Neural progenitor cell (in vitro differentiated cells): ENCODE measurements at regions not wholly inside any gene's neighbourhood (a gene's known extent, or its start where the extent isn't known, plus 50 kb on each side); places are given as distances from the start of the nearest gene placed in this dataset.

Source experiments
- DNase-seq: peaks from one replicate; pipeline ENCODE4 v3.0.0-alpha.2; 2016; ENCODE audit warnings: low spot score
- H2AFZ ChIP-seq: fragments of 200-600 bp; sonication (generic); replicated peaks from 2 replicates; pipeline ENCODE4 v1.6.1; 2016; ENCODE audit warnings: antibody characterized with exemption
- H3F3A ChIP-seq: fragments of 200-600 bp; sonication (generic); 2 replicates; pipeline ENCODE4 v1.6.1; 2016; ENCODE audit warnings: antibody characterized with exemption, low read depth
- H3K27ac ChIP-seq: fragments of 200-600 bp; sonication (generic); 2 replicates; pipeline ENCODE4 v1.5.1; 2016; ENCODE audit warnings: mild to moderate bottlenecking
- H3K27me3 ChIP-seq: fragments of 200-600 bp; sonication (generic); 2 replicates; pipeline ENCODE4 v1.6.1; 2016; ENCODE audit warnings: mild to moderate bottlenecking, moderate library complexity
- H3K36me3 ChIP-seq: fragments of 200-600 bp; sonication (generic); 2 replicates; pipeline ENCODE4 v1.5.1; 2016
- H3K4me1 ChIP-seq: fragments of 200-600 bp; sonication (generic); 2 replicates; pipeline ENCODE4 v1.6.1; 2016; ENCODE audit warnings: mixed run types
- H3K4me2 ChIP-seq: fragments of 200-600 bp; sonication (generic); 2 replicates; pipeline ENCODE4 v1.6.1; 2016
- H3K4me3 ChIP-seq: fragments of 200-600 bp; sonication (generic); 2 replicates; pipeline ENCODE4 v1.5.1; 2016
- H3K79me2 ChIP-seq: fragments of 200-600 bp; sonication (generic); 2 replicates; pipeline ENCODE4 v1.6.1; 2016; ENCODE audit warnings: low read depth
- H3K9ac ChIP-seq: fragments of 200-600 bp; sonication (generic); 2 replicates; pipeline ENCODE4 v1.6.1; 2016
- H3K9me3 ChIP-seq: fragments of 200-600 bp; sonication (generic); 2 replicates; pipeline ENCODE4 v1.5.1; 2016; ENCODE audit warnings: low read depth
- H4K20me1 ChIP-seq: fragments of 200-600 bp; sonication (generic); 2 replicates; pipeline ENCODE4 v1.6.1; 2016; ENCODE audit warnings: low read depth
- H3K27ac Mint-ChIP-seq: 3 replicates; pipeline ENCODE4 v1.8.0; 2021; ENCODE audit warnings: mixed read lengths
- H3K27me3 Mint-ChIP-seq: 2 replicates; pipeline ENCODE4 v1.8.0; 2022; ENCODE audit warnings: low read depth, mild to moderate bottlenecking, inconsistent platforms, moderate library complexity, mixed read lengths; ENCODE audit not compliant: insufficient read depth
- H3K36me3 Mint-ChIP-seq: 3 replicates; pipeline ENCODE4 v1.8.0; 2021; ENCODE audit warnings: mixed read lengths
- H3K4me1 Mint-ChIP-seq: 3 replicates; pipeline ENCODE4 v1.8.0; 2021; ENCODE audit warnings: mixed read lengths
- H3K4me3 Mint-ChIP-seq: 3 replicates; pipeline ENCODE4 v1.8.0; 2021; ENCODE audit warnings: mild to moderate bottlenecking, moderate library complexity, mixed read lengths
- H3K9me3 Mint-ChIP-seq: 3 replicates; pipeline ENCODE4 v1.8.0; 2020; ENCODE audit warnings: mixed read lengths
- CTCF ChIP-seq: fragments of 200-600 bp; sonication (generic); IDR thresholded peaks from 2 replicates; pipeline ENCODE4 v1.5.1; 2017; ENCODE audit warnings: antibody characterized with exemption, mild to moderate bottlenecking
- EZH2 ChIP-seq: fragments of 200-600 bp; sonication (generic); IDR thresholded peaks from 2 replicates; pipeline ENCODE4 v1.6.1; 2017; ENCODE audit warnings: antibody characterized with exemption, mild to moderate bottlenecking, moderate library complexity
- EZH2phosphoT487 ChIP-seq: fragments of 200-600 bp; sonication (generic); IDR thresholded peaks from 2 replicates; pipeline ENCODE4 v1.6.1; 2017; ENCODE audit warnings: antibody characterized with exemption

GRCh38 chr5:164746723-164747122 is 1241.3 kb downstream of the MAT2B start:
- Histone ChIP-seq H3K4me2 (no peak overlapping the region), H3F3A (no peaks in the 10 kb centered on the region), H3K4me3 (no peak overlapping the region), H3K27me3 (no peaks in the 10 kb centered on the region), H3K27ac (no peak overlapping the region), H3K4me1 (no peaks in the 10 kb centered on the region), H4K20me1 (no peaks in the 10 kb centered on the region), H3K36me3 (no peaks in the 10 kb centered on the region), H3K9ac (no peak overlapping the region), H2AFZ (no peak overlapping the region), H3K79me2 (no peaks in the 10 kb centered on the region), H3K9me3 (no peaks in the 10 kb centered on the region)
- no peak for DNase-seq
- no peak overlapping the region for H3K27ac Mint-ChIP-seq
- H3K4me3 Mint-ChIP-seq: no peak overlapping the region
- no peaks in the 10 kb centered on the region for H3K4me1 Mint-ChIP-seq
- no peaks in the 10 kb centered on the region for H3K9me3 Mint-ChIP-seq
- no peak for TF ChIP-seq CTCF
- TF ChIP-seq EZH2: no peak
- TF ChIP-seq EZH2phosphoT487: no peak
- H3K27me3 Mint-ChIP-seq: peaks cover 2% of the 10 kb centered on the region
- H3K36me3 Mint-ChIP-seq: no peaks in the 10 kb centered on the region

- no peak overlapping the region for H3K27ac ChIP-seq
- H3K79me2 ChIP-seq: no peaks in the 10 kb centered on the region
- no peaks in the 10 kb centered on the region for H3K4me1 ChIP-seq
- no peak overlapping the region for H3K27ac Mint-ChIP-seq
- H3F3A ChIP-seq: no peaks in the 10 kb centered on the region
- no peaks in the 10 kb centered on the region for H3K9me3 ChIP-seq
- peaks cover 2% of the 10 kb centered on the region for H3K27me3 Mint-ChIP-seq
- H3K4me2 ChIP-seq: no peak overlapping the region
- TF ChIP-seq EZH2: no peak
- TF ChIP-seq EZH2phosphoT487: no peak
- no peak for TF ChIP-seq CTCF
- DNase-seq: no peak
- H3K4me3 ChIP-seq: no peak overlapping the region
- no peaks in the 10 kb centered on the region for H3K27me3 ChIP-seq
- H3K9ac ChIP-seq: no peak overlapping the region
- no peaks in the 10 kb centered on the region for H3K36me3 Mint-ChIP-seq
- H3K4me3 Mint-ChIP-seq: no peak overlapping the region
- H3K36me3 ChIP-seq: no peaks in the 10 kb centered on the region
- H3K9me3 Mint-ChIP-seq: no peaks in the 10 kb centered on the region
- no peak overlapping the region for H2AFZ ChIP-seq
- H3K4me1 Mint-ChIP-seq: no peaks in the 10 kb centered on the region
- no peaks in the 10 kb centered on the region for H4K20me1 ChIP-seq
Measured at GRCh38 chr5:164747371-164747770, 1242.0 kb downstream of the MAT2B start.

DNA sequence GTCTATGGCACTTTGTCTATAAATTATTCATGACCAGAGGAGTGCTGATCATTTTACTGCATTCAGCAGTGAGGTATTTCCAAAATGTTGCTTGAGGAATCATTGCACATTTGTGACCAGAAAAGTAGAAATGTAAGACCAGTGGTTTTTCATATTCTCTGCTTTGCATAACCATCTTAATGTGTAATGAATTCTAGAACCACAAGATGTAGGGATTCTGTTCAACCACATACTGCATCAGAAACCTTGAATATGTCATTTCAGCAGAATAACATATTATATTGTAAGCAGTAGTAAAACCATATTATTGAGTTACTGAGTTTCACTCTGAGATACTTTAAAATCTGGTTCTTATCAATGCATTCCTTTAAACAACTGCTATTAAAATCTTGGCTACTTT is 1243.4 kb downstream of the MAT2B start:
- no peak for TF ChIP-seq EZH2
- no peak for TF ChIP-seq EZH2phosphoT487
- no peak for TF ChIP-seq CTCF
- Histone ChIP-seq H3K79me2 (no peaks in the 10 kb centered on the region), H3K27ac (no peak overlapping the region), H3F3A (no peaks in the 10 kb centered on the region), H3K9ac (no peak overlapping the region), H3K4me2 (no peak overlapping the region), H3K9me3 (no peaks in the 10 kb centered on the region), H2AFZ (no peak overlapping the region), H4K20me1 (no peaks in the 10 kb centered on the region), H3K4me3 (no peak overlapping the region), H3K27me3 (no peaks in the 10 kb centered on the region), H3K36me3 (no peaks in the 10 kb centered on the region), H3K4me1 (no peaks in the 10 kb centered on the region)
- Mint-ChIP-seq H3K4me1 (no peaks in the 10 kb centered on the region), H3K27me3 (peaks cover 2% of the 10 kb centered on the region), H3K4me3 (no peak overlapping the region), H3K9me3 (no peaks in the 10 kb centered on the region), H3K27ac (no peak overlapping the region), H3K36me3 (no peaks in the 10 kb centered on the region)
- no peak for DNase-seq

DNA sequence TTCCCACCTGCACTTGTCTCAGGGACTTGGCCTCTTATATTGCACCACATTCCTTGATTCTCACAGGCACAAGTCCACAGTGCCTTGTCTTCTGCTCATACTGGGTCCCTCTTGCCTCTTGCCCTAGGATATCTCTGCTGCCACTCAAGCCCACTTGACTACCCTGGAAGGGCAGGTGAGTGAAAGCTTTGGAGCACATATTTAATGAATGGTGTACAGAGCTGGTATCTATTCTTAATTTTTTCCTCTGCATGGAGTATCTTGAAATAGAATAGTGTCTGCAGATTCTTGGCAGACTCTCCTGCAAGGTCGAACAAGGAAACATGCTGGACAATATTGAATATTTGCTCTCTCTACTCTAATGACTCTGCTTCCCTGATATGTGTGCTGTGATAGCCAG is 1248.0 kb downstream of the MAT2B start:
- TF ChIP-seq EZH2 (no peak), EZH2phosphoT487 (no peak), CTCF (no peak)
- Histone ChIP-seq H3K4me1 (no peaks in the 10 kb centered on the region), H3K27me3 (no peaks in the 10 kb centered on the region)

More for the DNA sequence above, 1248.0 kb downstream of the MAT2B start:
- Histone ChIP-seq H4K20me1 (no peaks in the 10 kb centered on the region), H3K79me2 (no peaks in the 10 kb centered on the region), H3K4me2 (no peak overlapping the region), H3K9me3 (no peaks in the 10 kb centered on the region), H3K9ac (no peak overlapping the region), H2AFZ (no peak overlapping the region), H3F3A (no peaks in the 10 kb centered on the region), H3K36me3 (no peaks in the 10 kb centered on the region), H3K27ac (no peak overlapping the region), H3K4me3 (no peak overlapping the region)
- H3K9me3 Mint-ChIP-seq: no peaks in the 10 kb centered on the region
- no peak for DNase-seq
- no peak overlapping the region for H3K27ac Mint-ChIP-seq
- H3K4me1 Mint-ChIP-seq: no peaks in the 10 kb centered on the region
- no peaks in the 10 kb centered on the region for H3K27me3 Mint-ChIP-seq
- H3K36me3 Mint-ChIP-seq: no peaks in the 10 kb centered on the region
- no peak overlapping the region for H3K4me3 Mint-ChIP-seq
